Activated naive CD8-positive, alpha-beta T cell treated with anti-CD3 and anti-CD28 coated beads, Interleukin-2, amount 10 ng/mL, durations not matched to agents 7 days and 5 days (primary cell): ENCODE measurements at regions not wholly inside any gene's neighbourhood (a gene's known extent, or its start where the extent isn't known, plus 50 kb on each side); places are given as distances from the start of the nearest gene placed in this dataset.

Experiments
- ATAC-seq: fragments of 150-1000 bp; cut with Tn5 transposase; one replicate; pipeline ENCODE4 v1.10.0; 2021; ENCODE audit warnings: low read depth, moderate library complexity
- POLR2A ChIA-PET: fragments of 350-600 bp; sonication (Branson Sonifier 250); formaldehyde crosslinking; loops from one replicate; lab custom pipeline; 2021; ENCODE audit warnings: antibody characterized with exemption; lab: Charles Lee
- DNase-seq: peaks from one replicate; pipeline ENCODE4 v3.0.0; 2021
- H3K27ac Mint-ChIP-seq: one replicate; pipeline ENCODE4 v1.8.0; 2022; ENCODE audit warnings: mild to moderate bottlenecking, mixed read lengths
- H3K27me3 Mint-ChIP-seq: one replicate; pipeline ENCODE4 v1.8.0; 2022; ENCODE audit warnings: mild to moderate bottlenecking, moderate library complexity, mixed read lengths
- H3K36me3 Mint-ChIP-seq: one replicate; pipeline ENCODE4 v1.8.0; 2021; ENCODE audit warnings: mild to moderate bottlenecking, mixed read lengths
- H3K4me1 Mint-ChIP-seq: one replicate; pipeline ENCODE4 v1.8.0; 2021; ENCODE audit warnings: mixed read lengths
- H3K4me3 Mint-ChIP-seq: one replicate; pipeline ENCODE4 v1.8.0; 2022; ENCODE audit warnings: mild to moderate bottlenecking, moderate library complexity, mixed read lengths
- H3K9me3 Mint-ChIP-seq: one replicate; pipeline ENCODE4 v1.8.0; 2021; ENCODE audit warnings: mixed read lengths

DNA sequence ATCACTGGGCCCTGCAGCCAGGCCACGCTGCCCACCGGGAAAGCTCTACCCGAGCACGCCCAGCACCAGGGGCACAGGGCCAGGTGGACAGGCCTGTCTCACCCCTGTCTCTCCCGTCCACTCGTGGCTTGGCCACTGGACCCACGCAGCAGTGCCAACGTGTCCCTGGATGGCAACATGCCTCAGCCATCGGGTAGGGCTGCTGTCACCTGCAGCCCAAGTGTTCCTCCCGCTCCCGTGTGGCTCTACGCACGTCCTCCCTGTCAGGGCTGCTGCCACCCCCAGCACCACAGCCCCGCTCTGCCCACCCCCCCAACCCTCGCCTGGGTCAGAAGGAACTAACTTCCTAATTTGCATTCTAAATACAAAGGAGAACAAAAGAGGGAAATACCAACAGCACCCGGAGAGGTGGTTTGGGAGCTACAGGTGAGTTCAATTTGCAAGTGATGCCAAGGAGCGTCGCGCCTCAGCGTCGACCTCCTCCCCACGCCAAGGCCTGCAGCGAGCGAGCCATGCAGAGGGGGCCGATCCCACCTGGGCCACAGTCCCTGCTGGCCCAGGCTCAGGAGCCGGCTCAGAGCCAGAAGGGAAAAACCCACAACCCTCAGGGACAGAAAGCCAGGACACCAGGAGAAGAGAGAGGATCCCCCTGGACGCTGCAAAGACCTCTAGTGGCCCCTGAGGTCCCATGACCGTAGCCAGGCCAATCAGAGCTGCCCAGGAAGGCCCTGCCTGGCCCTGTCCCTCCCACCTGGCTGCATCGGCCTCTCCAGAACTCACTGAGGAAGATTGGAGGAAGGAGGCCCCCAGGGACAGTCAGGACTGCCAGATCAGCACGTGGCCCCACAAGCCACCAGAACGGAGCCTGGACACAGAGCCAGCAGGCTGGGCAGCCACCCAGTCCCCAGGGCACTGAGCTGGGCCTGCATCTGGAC, 128.4 kb upstream of the SPACA7 start:
- H3K4me3 Mint-ChIP-seq: no peak overlapping the region
- H3K36me3 Mint-ChIP-seq: no peaks in the 10 kb centered on the region
- no peak overlapping the region for H3K27ac Mint-ChIP-seq
- no peaks in the 10 kb centered on the region for H3K9me3 Mint-ChIP-seq
- no peak for ATAC-seq
- no peaks in the 10 kb centered on the region for H3K27me3 Mint-ChIP-seq
- no peak for DNase-seq
- POLR2A ChIA-PET: no interaction called here
- H3K4me1 Mint-ChIP-seq: no peaks in the 10 kb centered on the region

DNA sequence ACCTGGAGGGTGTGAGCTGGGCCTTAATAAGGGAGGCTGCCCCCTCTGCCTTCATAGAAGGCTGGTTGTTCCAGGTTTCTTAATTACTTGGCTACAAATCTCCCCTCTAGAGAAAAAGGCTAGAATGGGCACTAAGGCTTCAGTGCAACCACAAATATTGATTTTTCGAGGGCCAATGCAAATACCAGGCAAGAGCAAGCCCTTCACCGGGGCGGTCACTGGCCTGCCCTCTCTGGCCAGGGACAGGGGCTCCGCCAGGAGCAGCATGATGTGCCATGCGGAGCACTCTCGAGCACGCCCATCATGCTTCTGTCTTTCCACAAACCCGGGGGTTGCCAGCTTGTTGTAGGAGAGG, 127.8 kb upstream of the SPACA7 start:
- no peak overlapping the region for H3K4me3 Mint-ChIP-seq
- DNase-seq: no peak
- no peaks in the 10 kb centered on the region for H3K27me3 Mint-ChIP-seq
- POLR2A ChIA-PET: no interaction called here
- ATAC-seq: no peak
- no peaks in the 10 kb centered on the region for H3K4me1 Mint-ChIP-seq
- H3K36me3 Mint-ChIP-seq: no peaks in the 10 kb centered on the region
- no peak overlapping the region for H3K27ac Mint-ChIP-seq
- H3K9me3 Mint-ChIP-seq: no peaks in the 10 kb centered on the region

DNA sequence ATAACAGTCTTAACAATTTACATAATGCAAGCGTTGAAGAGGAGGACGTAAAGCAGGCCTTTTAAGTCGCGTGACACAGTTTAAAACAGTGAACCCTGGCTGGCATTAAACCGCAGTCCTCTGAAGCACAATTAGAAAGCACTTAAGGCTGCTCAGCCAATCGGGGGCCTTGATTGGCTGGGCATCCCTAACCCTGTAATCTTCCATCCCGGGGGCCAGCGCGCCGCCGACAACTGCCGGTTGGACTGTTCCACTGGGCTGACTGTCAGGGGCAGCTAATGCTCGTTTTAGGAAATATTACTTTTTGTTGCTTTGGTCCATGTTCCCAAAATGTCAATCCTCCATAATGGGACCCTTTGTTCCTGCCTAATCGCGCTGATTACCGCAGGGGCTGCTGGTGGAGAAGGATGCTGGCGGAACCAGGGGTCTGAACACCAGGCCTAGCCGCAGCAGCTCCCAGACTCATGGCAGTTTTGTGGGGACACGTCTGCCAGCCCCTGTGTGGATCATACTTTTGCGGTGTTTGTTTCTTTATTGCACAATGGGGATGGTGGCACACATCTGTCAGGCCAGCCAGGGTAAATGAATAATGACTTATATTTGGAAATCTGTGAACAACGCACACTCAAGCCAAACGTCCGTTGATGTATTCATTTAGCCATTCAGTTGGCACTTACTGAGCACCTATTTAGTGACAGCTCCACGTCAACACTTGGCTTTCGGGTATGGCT, 127.1 kb upstream of the SPACA7 start:
- Mint-ChIP-seq H3K36me3 (no peaks in the 10 kb centered on the region), H3K4me3 (no peak overlapping the region), H3K27me3 (no peaks in the 10 kb centered on the region), H3K9me3 (no peaks in the 10 kb centered on the region), H3K4me1 (no peaks in the 10 kb centered on the region), H3K27ac (no peak overlapping the region)
- DNase-seq (no peak), ATAC-seq (no peak)
- POLR2A ChIA-PET: no interaction called here

DNA sequence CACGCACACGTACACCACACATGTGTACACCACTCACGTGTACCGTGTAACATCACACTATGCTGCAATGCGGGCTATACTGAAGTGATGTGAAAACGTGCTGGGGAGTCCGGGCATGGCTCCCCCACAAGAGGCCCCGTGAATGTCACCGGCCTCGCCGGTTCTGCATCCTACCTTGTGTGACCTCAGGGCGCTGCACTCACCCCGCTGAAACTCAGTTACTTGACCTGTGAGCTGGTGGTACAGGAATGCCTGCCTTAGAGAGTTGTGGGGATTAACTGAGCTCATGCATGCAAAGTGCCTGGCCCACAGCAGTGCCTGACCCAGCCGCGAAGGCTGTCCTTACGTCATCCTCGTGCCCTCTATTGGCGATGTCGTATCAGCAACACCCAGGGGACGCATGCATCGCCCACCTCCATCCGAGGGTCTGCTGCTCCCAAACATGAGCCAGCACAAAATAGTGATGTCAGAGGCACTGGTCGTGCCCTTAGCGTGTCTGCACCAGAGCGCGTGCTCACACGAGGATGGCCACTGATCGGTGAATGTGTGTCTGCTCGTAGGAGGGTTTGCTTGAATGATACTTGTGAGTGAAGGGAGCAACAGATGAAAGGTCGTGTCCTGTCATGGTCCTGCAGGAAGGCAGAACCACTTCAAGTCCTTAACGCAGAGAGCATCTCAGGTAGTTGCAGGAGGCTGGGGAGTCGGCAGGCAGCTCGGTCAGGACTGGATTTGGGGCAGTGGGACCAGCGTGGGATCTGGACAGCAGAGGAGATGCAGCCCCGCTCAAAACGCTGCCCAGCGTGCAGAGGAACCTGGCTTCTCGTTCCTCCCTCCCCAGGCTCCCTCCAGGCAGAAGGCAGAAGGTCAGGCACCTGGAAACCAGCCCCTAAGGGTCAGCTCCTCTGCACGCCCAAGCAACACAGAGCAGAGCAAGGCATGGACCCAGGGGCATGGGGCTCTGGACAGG, 126.2 kb upstream of the SPACA7 start:
- POLR2A ChIA-PET: no interaction called here
- Mint-ChIP-seq H3K9me3 (no peaks in the 10 kb centered on the region), H3K27ac (no peak overlapping the region), H3K4me3 (no peak overlapping the region), H3K4me1 (no peaks in the 10 kb centered on the region), H3K27me3 (no peaks in the 10 kb centered on the region), H3K36me3 (no peaks in the 10 kb centered on the region)
- DNase-seq: no peak
- no peak for ATAC-seq

DNA sequence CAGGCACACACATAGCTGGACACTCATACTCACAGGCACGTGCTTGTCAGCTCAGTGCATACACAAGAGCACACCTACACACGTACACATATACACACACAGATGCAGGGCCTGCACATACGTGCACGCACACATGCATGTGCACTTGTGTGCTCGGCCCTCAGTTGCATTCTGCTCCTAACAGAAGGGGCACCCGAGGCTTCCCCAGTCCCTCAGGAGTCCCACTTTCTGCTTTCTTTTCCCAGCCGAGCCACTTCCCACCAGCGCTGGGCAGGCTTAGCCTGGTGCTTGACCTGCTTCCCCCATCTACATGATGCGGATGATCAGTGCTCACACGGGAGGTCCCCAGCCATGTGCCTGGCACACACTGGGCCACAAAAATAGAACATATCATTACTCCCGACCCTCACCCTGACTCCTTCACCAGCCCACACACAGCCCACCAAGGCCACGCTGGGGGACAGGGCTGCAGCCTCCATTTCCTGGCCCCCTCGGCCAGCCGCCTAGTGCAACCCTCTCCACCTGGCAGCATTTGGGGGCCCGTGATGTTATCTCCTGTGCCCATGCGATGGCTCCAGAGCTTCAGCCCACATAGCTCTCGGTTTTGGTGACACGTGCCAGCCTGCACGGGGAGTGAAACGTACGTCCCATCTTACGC, 125.2 kb upstream of the SPACA7 start:
- no peaks in the 10 kb centered on the region for H3K9me3 Mint-ChIP-seq
- DNase-seq: no peak
- no peaks in the 10 kb centered on the region for H3K4me1 Mint-ChIP-seq
- H3K4me3 Mint-ChIP-seq: no peak overlapping the region
- POLR2A ChIA-PET: no interaction called here
- H3K27me3 Mint-ChIP-seq: no peaks in the 10 kb centered on the region
- no peaks in the 10 kb centered on the region for H3K36me3 Mint-ChIP-seq
- ATAC-seq: no peak
- H3K27ac Mint-ChIP-seq: no peak overlapping the region

DNA sequence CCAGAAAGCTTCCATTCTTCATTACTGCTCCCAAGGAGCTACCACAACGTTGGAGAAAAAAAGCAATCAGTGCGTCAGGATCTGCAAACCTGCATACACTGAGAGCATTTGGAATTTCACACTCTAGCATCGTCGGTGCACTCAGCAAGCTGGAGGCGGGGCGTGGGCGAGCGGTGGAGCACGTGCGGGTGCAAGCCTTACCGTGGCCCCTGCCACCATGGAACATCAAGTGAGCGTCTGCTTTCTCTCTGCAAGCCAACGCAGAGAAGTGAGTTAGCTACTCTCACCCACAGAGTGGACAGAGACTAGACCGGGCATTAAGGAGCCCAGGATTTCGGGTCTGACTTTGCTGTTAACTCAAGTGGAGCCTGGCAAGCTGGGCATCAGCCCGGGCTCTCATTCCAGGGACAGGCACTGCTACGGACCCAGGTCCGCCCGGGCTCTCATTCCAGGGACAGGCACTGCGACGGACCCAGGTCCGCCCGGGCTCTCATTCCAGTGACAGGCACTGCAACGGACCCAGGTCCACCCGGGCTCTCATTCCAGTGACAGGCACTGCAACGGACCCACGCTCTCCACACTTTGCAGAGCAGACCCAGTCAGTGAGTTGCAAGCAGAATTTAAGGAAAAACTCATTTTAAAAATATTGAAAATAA, 124.1 kb upstream of the SPACA7 start:
- no peaks in the 10 kb centered on the region for H3K9me3 Mint-ChIP-seq
- DNase-seq (no peak), ATAC-seq (no peak)
- H3K4me3 Mint-ChIP-seq: no peak overlapping the region
- no peak overlapping the region for H3K27ac Mint-ChIP-seq
- POLR2A ChIA-PET: no interaction called here
- no peaks in the 10 kb centered on the region for H3K4me1 Mint-ChIP-seq
- no peaks in the 10 kb centered on the region for H3K27me3 Mint-ChIP-seq
- no peaks in the 10 kb centered on the region for H3K36me3 Mint-ChIP-seq

DNA sequence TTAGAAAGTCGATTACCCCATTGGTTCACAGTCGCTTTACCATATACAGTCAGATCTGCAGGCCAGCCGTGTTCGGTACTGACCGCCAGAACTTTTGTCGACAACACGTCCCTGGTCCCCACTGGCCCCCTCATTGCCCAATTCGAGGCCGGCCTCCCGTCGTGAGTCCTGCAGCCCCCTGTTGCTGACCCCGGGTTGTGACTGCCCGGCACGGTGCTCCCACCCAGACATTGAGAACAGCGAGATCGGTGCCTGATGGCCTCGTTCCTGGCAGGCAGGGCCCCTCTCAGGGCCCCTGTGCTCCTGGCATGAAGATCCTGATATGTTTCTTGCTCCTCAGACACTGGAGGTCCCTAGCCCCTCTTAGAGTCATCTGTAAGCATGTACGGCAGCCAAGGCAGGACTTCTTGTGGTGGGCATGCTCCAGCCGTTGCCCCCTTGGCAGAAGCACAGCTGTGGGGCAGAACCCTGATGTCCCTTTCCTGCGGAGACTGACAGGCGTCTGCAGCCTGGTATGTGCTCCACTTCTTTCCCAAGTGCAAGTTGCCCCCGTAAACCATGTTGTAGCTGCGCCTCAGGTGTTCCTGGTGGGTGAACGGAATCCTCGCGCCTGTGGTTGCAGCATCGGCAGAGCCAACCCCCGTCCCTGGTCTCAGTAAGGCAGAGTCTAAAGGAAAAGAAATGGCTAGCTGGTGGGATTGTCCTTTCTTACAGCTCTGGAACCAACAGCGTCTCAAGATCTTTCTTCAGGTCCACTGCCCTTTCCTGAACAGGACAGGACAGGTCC, 123.2 kb upstream of the SPACA7 start:
- Mint-ChIP-seq H3K27ac (no peak overlapping the region), H3K27me3 (no peaks in the 10 kb centered on the region), H3K9me3 (no peaks in the 10 kb centered on the region), H3K4me3 (no peak overlapping the region), H3K36me3 (no peaks in the 10 kb centered on the region), H3K4me1 (no peaks in the 10 kb centered on the region)
- ATAC-seq: no peak
- POLR2A ChIA-PET: no interaction called here
- no peak for DNase-seq

DNA sequence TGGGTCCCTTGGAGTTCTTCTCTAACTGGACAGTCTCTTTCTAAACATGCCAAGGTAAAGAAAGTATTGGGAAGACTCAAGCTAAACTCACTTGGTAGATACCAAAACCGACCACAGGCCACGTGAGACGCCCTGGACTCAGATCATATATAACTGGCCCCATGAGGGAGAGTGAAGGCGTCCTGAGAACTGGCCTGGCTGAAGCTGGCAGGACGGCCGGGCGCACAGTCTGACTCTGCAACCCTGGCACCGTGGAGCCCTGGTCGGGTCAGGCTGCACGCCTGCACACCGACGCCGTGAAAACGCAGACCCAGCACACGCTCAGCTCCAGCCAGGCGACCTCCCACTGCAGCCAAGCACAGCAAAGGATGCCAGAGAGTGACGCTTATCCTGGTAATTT, 122.5 kb upstream of the SPACA7 start:
- POLR2A ChIA-PET: no interaction called here
- no peaks in the 10 kb centered on the region for H3K9me3 Mint-ChIP-seq

DNA sequence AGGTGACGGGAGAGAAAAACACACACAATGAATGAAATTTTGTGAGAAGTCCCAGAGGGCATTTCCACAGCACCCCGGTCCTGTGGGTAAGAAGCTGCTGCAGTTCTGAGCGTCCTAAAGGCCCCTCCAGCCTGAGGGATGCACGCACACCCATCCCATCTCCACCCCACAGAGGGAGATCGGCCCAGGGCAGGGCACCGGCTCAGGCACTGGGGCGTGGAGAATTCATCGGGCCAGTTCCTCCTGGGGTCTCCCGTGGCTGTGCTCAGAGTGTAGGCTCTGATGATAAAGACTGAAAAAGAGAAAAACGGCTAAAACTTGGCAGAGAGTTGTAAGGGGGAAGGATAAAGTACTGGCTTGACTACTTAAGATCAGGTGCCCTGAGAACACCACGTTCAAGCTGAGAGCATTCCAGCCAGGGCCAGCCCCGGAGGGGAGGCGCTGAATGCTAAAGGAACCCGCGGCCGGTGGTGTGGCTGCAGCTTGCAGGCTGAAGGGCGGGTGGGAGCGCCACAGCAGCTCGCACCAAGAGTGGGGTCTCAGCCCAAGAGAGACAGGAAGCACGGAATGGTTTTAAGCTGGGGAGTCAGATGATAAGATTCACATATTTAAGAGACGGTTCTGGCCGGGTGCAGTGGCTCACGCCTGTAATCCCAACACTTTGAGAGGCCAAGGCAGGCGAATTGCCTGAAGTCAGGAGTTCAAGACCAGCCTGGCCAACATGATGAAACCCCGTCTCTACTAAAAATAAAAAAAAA, 121.9 kb upstream of the SPACA7 start:
- no peaks in the 10 kb centered on the region for H3K9me3 Mint-ChIP-seq
- no peak overlapping the region for H3K4me3 Mint-ChIP-seq
- H3K4me1 Mint-ChIP-seq: no peaks in the 10 kb centered on the region
- DNase-seq (no peak), ATAC-seq (no peak)
- H3K36me3 Mint-ChIP-seq: no peaks in the 10 kb centered on the region
- POLR2A ChIA-PET: no interaction called here
- H3K27ac Mint-ChIP-seq: no peak overlapping the region
- no peaks in the 10 kb centered on the region for H3K27me3 Mint-ChIP-seq

More for the DNA sequence above, 122.5 kb upstream of the SPACA7 start:
- no peaks in the 10 kb centered on the region for H3K36me3 Mint-ChIP-seq
- no peak overlapping the region for H3K4me3 Mint-ChIP-seq
- no peak for DNase-seq
- no peaks in the 10 kb centered on the region for H3K27me3 Mint-ChIP-seq
- no peak for ATAC-seq
- H3K4me1 Mint-ChIP-seq: no peaks in the 10 kb centered on the region
- H3K27ac Mint-ChIP-seq: no peak overlapping the region

DNA sequence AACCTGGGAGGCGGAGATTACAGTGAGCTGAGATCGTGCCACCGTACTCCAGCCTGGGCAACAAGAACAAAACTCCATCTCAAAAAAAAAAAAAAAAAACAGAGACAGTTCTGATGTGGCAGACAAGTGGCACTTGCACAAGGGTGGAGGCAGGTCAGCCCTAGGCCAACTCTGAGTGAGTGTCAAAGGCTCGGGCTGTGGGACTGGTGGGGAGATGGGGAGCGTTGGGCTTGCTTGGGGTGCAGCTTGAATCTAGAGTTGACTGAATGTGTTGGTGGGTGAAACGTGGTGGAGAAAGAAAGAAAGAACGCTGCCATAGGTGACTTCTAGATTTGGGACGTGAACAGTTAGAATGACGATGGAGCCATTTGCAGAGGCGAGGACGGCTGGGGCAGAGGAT, 121.3 kb upstream of the SPACA7 start:
- ATAC-seq (no peak), DNase-seq (no peak)
- POLR2A ChIA-PET: no interaction called here
- no peaks in the 10 kb centered on the region for H3K4me1 Mint-ChIP-seq
- no peaks in the 10 kb centered on the region for H3K9me3 Mint-ChIP-seq
- no peaks in the 10 kb centered on the region for H3K36me3 Mint-ChIP-seq
- no peak overlapping the region for H3K27ac Mint-ChIP-seq
- no peaks in the 10 kb centered on the region for H3K27me3 Mint-ChIP-seq
- no peak overlapping the region for H3K4me3 Mint-ChIP-seq

DNA sequence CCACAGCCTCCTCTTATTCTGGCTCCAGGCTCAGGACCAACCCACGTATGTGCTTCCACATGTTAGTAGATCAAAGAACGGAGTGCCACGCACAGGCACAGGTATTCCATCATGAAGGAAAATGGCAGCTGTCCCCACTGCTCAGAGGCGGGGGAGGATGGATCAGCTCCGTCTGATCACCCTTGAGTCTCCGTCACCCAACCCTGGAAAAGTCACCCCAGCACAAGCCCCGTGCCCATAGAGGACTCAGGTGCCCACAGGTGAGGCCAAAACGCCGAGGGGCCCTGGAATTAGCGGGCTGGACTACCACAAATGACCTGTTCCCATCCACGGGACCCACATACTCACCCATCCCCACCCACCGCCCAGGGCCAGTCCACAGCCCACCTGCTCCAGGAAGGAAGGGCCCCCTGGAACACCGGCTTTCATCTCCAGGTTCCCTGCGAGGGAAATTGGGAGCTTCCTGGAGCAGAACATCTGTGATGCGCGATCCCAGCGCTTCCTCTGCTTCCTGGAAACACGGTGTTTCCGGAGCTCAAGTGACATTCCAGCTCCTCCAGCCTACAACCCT, 120.5 kb upstream of the SPACA7 start:
- Mint-ChIP-seq H3K4me3 (no peak overlapping the region), H3K27me3 (no peaks in the 10 kb centered on the region), H3K9me3 (no peaks in the 10 kb centered on the region), H3K27ac (no peak overlapping the region), H3K4me1 (no peaks in the 10 kb centered on the region), H3K36me3 (no peaks in the 10 kb centered on the region)
- ATAC-seq (no peak), DNase-seq (no peak)
- POLR2A ChIA-PET: no interaction called here
